DND-41 (cell line): ENCODE measurements at regions not wholly inside any gene's neighbourhood (a gene's known extent, or its start where the extent isn't known, plus 50 kb on each side); places are given as distances from the start of the nearest gene placed in this dataset.

ENCODE experiments used
- ATAC-seq: fragments of 200-7000 bp; cut with Tn5 transposase; 3 replicates; pipeline ENCODE4 v1.9.1; 2021; ENCODE audit warnings: low read depth; ENCODE audit not compliant: insufficient read depth
- DNase-seq: peaks from one replicate; pipeline ENCODE4 v3.0.0-alpha.2; 2020
- H2AFZ ChIP-seq: 2 replicates; pipeline ENCODE4 v1.6.0; 2012; ENCODE audit warnings: low read depth, low read length
- H3K27ac ChIP-seq: 2 replicates; pipeline ENCODE4 v1.5.1; 2012; ENCODE audit warnings: low read length, inconsistent platforms
- H3K27me3 ChIP-seq: fragments of 200-600 bp; sonication (generic); 2 replicates; pipeline ENCODE4 v1.6.0; 2012; ENCODE audit warnings: low read length, mild to moderate bottlenecking, inconsistent platforms; ENCODE audit not compliant: insufficient read depth, poor library complexity
- H3K36me3 ChIP-seq: 2 replicates; pipeline ENCODE4 v1.5.1; 2012; ENCODE audit warnings: low read length, inconsistent platforms; ENCODE audit not compliant: insufficient read depth
- H3K4me1 ChIP-seq: 2 replicates; pipeline ENCODE4 v1.5.1; 2012; ENCODE audit warnings: mild to moderate bottlenecking, low read length; ENCODE audit not compliant: insufficient read depth
- H3K4me2 ChIP-seq: 2 replicates; pipeline ENCODE4 v1.6.0; 2012; ENCODE audit warnings: mild to moderate bottlenecking, moderate library complexity, low read length, inconsistent platforms; ENCODE audit not compliant: insufficient read depth
- H3K4me3 ChIP-seq, 2 experiments: fragments of 200-600 bp in 1 of 2; shearing (Covaris generic) in 1 of 2; 2 replicates each; pipeline ENCODE4 v1.5.1; 2012 to 2016; ENCODE audit warnings: inconsistent platforms in 2 of 2, low read length in 2 of 2, mild to moderate bottlenecking in 2 of 2, low read depth in 1 of 2, moderate library complexity in 1 of 2
- H3K79me2 ChIP-seq: 2 replicates; pipeline ENCODE4 v1.6.0; 2012; ENCODE audit warnings: low read length, inconsistent platforms; ENCODE audit not compliant: insufficient read depth
- H3K9ac ChIP-seq: 2 replicates; pipeline ENCODE4 v1.6.0; 2012; ENCODE audit warnings: low read depth, mild to moderate bottlenecking, inconsistent platforms, low read length, moderate library complexity
- H3K9me3 ChIP-seq: 2 replicates; pipeline ENCODE4 v1.5.1; 2012; ENCODE audit warnings: low read length, moderate library complexity, mild to moderate bottlenecking, inconsistent platforms; ENCODE audit not compliant: insufficient read depth, severe bottlenecking
- H4K20me1 ChIP-seq: 2 replicates; pipeline ENCODE4 v1.6.0; 2012; ENCODE audit warnings: low read length; ENCODE audit not compliant: insufficient read depth
- EZH2 ChIP-seq: IDR thresholded peaks from 3 replicates; pipeline ENCODE4 v1.6.1; 2012; ENCODE audit warnings: borderline replicate concordance, low read depth, mild to moderate bottlenecking, moderate library complexity, low read length, inconsistent platforms; ENCODE audit not compliant: severe bottlenecking
- TF ChIP-seq, protein P1 (sequence below): IDR thresholded peaks from 2 replicates; pipeline ENCODE4 v1.5.1; 2012; ENCODE audit warnings: borderline replicate concordance, low read length, moderate library complexity, mild to moderate bottlenecking; ENCODE audit not compliant: poor library complexity, severe bottlenecking; ENCODE audit errors: extremely low read depth

DNA sequence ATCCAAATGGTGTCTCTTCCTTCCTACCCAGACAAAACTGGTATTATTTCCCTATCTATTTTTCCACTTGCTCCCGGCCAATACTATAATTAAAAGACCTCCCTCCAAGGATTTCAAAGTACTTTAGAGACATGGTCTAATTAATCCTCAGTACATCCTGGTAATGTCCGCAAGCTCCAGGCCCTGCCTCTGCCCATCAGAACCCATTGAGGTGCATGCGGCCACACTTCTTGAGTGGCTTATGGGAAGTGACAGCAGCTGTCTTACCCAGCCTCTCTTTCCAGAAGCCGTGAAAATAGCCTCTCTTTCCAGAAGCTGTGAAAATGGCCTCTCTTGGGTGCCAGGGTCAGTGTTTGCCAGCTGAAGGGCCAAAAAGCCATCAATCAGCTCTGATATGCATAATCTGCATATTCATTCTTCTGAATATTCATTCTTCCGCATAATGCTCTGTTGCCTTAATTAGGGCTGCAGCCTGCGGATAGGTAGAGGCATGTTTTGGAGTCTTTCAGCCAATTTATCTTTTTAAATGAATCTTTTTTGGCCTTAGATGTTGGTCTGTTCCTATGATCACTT is 148.4 kb upstream of the TMTC4 start:
- Histone ChIP-seq H3K4me3 (no peak overlapping the region), H3K27ac (no peak overlapping the region), H3K79me2 (no peaks in the 10 kb centered on the region), H3K4me2 (no peak overlapping the region), H3K27me3 (peaks cover 22% of the 10 kb centered on the region), H3K4me1 (no peaks in the 10 kb centered on the region), H3K9ac (no peak overlapping the region), H3K9me3 (no peaks in the 10 kb centered on the region), H3K36me3 (no peaks in the 10 kb centered on the region), H4K20me1 (no peaks in the 10 kb centered on the region), H2AFZ (no peak overlapping the region)
- TF ChIP-seq EZH2: no peak
- TF ChIP-seq, protein P1, sequence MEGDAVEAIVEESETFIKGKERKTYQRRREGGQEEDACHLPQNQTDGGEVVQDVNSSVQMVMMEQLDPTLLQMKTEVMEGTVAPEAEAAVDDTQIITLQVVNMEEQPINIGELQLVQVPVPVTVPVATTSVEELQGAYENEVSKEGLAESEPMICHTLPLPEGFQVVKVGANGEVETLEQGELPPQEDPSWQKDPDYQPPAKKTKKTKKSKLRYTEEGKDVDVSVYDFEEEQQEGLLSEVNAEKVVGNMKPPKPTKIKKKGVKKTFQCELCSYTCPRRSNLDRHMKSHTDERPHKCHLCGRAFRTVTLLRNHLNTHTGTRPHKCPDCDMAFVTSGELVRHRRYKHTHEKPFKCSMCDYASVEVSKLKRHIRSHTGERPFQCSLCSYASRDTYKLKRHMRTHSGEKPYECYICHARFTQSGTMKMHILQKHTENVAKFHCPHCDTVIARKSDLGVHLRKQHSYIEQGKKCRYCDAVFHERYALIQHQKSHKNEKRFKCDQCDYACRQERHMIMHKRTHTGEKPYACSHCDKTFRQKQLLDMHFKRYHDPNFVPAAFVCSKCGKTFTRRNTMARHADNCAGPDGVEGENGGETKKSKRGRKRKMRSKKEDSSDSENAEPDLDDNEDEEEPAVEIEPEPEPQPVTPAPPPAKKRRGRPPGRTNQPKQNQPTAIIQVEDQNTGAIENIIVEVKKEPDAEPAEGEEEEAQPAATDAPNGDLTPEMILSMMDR: no peak
- DNase-seq (no peak), ATAC-seq (no peak)

DNA sequence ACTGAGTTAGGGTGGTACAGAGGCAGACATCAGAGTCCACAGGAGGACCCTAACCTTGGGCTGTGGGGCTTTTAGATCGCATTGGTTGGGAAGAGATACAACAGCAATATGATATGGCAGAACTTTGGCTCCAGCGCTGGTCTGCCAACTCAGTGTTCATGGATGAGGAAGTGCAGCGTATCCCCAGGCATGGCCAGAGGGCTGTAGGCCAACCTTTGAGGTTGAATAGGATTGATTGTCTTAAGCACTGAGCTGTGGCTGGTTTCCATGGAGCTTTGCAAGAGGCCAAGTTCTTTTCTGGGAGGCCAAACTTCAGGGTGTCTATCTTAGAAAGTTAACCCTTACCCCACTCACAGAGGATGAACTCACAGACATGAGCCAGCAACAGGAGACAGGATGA is 144.1 kb upstream of the TMTC4 start:
- TF ChIP-seq, protein P1: no peak
- no peak for TF ChIP-seq EZH2
- Histone ChIP-seq H3K79me2 (no peaks in the 10 kb centered on the region), H3K27me3 (peaks cover 3% of the 10 kb centered on the region), H3K36me3 (no peaks in the 10 kb centered on the region), H3K4me2 (no peak overlapping the region), H4K20me1 (no peaks in the 10 kb centered on the region), H3K4me3 (no peak overlapping the region), H3K4me1 (no peaks in the 10 kb centered on the region), H3K9ac (no peak overlapping the region), H2AFZ (no peak overlapping the region), H3K9me3 (no peaks in the 10 kb centered on the region), H3K27ac (no peak overlapping the region)
- ATAC-seq (no peak), DNase-seq (no peak)

DNA sequence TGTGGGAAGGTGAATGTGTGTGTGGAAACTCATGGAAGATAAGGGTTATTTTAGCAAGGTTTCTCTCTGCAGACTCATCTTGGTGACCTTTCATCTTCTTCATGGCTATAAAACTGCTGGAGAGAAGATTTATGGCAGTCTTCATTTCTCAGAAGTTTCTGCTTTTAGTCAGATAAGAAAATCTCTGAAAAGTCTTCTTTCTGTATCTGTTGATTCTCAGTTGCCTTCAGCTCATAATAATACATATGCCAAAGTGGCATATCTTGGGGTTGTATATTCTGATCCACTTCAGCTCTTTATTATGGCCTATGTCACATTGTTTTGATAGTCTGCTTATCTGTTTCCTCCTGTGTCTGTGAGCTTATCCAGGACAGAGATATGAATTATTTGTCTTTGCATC is 143.3 kb upstream of the TMTC4 start:
- H3K79me2 ChIP-seq: no peaks in the 10 kb centered on the region
- ATAC-seq: no peak

More for the DNA sequence above, 143.3 kb upstream of the TMTC4 start:
- TF ChIP-seq EZH2: no peak
- TF ChIP-seq, protein P1: no peak
- Histone ChIP-seq H3K4me3 (no peak overlapping the region), H4K20me1 (no peaks in the 10 kb centered on the region), H3K4me2 (no peak overlapping the region), H3K36me3 (no peaks in the 10 kb centered on the region), H3K27ac (no peak overlapping the region), H3K9ac (no peak overlapping the region), H3K4me1 (no peaks in the 10 kb centered on the region), H3K9me3 (no peaks in the 10 kb centered on the region), H2AFZ (no peak overlapping the region), H3K27me3 (peaks cover 3% of the 10 kb centered on the region)
- no peak for DNase-seq
